HEK293T (cell line): ENCODE measurements at regions not wholly inside any gene's neighbourhood (a gene's known extent, or its start where the extent isn't known, plus 50 kb on each side); places are given as distances from the start of the nearest gene placed in this dataset.

Experiments
- BHLHE40 ChIP-seq: fragments of 450-650 bp; IDR thresholded peaks from 2 replicates; pipeline ENCODE4 v1.6.1; 2016; ENCODE audit warnings: mild to moderate bottlenecking, moderate library complexity, borderline replicate concordance
- FOXK2 ChIP-seq: fragments of 450-650 bp; IDR thresholded peaks from 2 replicates; pipeline ENCODE4 v1.6.1; 2016; ENCODE audit warnings: mild to moderate bottlenecking

DNA sequence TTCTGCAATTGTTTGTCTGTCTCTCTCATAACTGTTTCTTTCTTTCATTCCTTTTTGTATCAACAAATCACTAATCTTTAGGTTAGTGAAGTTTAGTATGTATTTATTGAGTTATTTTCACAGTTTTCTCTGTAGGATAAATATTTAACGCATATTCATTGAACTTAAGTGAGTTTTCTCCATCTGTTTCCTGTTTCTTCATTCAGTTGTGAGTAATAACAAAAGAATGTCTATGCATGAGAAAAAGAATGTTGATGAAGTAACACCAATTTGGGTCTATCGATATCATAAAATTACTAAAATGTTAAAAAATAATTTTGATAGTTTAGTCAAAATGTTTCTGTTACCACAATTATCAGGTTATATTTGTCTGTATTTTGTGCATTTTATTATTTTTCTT lies 948.0 kb downstream of the DSC3 start:
- TF ChIP-seq FOXK2 (no peak), BHLHE40 (no peak)
